HG03175 (cell line): ENCODE measurements at regions not wholly inside any gene's neighbourhood (a gene's known extent, or its start where the extent isn't known, plus 50 kb on each side); places are given as distances from the start of the nearest gene placed in this dataset.
"Not testable (repeated sequence)": the region's sequence is repeated elsewhere in the genome, so short reads cannot be mapped to it uniquely, and the experiment has no call there.

Experiments used
- ATAC-seq: cut with Tn5 transposase; IDR thresholded peaks from one replicate; pipeline ENCODE4 v1.9.1; 2021; ENCODE audit warnings: mild to moderate bottlenecking, moderate library complexity; ENCODE audit not compliant: unreplicated experiment

DNA sequence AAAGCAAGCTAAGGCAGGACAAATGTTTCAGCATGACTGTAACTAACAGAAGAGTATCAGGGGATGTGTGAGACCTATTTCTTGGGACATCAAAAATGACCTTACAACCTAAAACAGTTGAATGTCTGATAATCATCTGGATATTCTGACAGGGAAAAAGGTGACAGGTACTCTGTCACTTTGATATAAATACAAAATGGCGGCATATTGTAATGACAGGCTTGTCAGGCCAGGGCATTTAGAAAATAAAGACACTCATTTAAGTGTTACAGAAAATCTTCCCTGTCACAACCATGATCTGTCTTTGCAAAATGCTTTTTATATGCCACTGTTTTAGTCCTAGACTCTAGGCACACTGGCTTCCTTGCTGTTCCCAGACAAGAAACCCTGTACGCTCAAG is 1033.3 kb upstream of the FLRT2 start:
- ATAC-seq: no peak

DNA sequence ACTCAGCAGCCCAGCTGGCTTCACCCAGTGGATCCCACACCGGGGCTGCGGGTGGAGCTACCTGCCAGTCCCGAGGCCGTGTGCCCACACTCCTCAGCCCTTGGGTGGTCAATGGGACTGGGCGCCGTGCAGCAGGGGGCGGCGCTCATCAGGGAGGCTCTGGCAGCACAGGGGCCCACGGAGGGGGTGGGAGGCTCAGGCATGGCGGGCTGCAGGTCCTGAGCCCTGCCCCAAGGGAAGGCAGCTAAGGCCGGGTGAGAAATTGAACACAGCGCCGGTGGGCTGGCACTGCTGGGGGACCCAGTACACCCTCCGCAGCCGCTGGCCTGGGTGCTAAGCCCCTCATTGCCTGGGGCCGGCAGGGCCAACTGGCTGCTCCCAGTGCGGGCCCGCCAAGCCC is 1017.1 kb upstream of the FLRT2 start:
- not testable (repeated sequence) for ATAC-seq

DNA sequence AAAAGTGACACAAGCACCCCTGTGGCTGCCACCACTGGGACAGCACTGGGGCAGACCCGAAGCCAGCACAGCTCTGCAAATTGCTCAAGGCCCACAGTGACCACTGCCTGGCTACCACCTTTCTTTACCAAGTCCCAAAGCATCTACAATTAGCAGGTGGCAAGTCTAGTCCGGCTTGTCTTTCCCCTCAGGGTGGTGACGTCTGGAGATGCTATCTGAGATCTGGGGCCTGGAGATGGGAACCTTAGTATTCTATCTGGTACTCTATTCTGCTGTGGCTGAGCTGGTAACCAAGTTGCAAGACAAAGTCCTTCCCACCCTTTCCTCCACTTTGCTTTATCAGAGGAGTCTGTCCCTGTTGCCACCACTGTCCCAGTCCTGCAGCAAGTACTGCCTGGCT is 1010.1 kb upstream of the FLRT2 start:
- ATAC-seq: no peak

DNA sequence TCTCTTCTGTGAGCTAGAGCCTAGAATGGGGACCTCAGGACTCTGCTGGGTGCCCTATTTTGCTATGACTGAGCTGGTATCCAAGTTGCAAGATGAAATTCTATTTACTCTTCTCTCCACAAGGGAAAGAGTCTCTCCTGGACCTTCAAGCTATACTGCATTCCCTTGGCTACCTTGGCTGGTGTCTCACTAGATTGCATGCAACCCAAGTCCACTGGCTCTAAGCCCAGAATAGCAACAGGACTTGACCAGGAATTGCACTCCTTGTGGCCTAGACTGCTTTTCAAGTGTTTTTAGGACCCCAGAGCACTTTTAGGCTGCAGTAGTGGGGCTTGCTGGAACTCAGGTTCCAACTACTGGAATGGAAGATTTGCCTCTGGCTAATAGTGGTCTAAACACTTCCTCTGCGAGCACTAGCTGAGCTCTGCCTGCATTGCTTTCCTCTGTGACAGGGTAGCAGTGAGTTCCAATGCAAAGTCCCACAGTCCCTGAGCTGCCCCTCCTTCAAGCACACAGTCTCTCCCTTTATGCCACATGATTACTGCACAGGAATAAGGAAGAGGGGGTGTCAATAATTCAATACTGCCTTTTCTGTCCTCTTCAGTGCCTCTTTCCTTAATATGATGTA is 1009.1 kb upstream of the FLRT2 start:
- ATAC-seq: no peak

DNA sequence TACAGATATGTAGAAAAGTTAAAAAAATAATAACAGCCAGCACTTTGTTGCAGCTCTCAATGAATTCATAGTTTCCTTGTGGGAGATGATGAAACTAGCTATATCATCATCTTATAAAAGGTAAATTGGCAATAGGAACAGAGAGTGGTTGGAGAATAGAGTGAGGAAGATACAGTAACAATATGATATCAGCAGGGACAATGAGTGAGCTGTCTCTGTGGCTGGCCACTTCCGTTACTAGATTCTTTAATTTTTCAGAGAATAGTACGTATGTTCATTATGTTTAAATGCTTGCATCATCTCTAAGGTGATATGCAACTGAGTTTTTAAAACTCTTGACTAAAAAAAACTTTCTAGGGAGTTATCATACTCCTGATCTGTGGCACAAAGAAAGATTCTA is 1006.2 kb upstream of the FLRT2 start:
- ATAC-seq: no peak

DNA sequence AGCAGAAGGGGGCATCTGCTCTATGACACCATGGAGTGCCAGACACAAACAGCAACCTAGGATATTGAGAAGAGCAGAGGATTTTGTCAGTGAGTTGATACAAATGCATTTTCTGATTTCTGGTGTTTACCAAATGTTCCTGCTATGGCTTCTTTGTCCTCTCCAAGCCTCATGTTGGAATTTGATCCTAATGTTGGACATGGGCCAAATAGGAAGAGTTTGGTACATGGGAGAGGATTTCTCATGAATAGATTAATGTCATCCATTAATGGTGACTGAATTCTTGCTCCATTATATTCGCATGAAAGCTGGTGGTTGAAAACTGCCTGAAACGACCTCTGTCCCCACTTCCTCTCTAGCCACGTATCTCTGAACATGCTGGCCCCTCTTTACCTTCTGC is 1002.2 kb upstream of the FLRT2 start:
- ATAC-seq: no peak

DNA sequence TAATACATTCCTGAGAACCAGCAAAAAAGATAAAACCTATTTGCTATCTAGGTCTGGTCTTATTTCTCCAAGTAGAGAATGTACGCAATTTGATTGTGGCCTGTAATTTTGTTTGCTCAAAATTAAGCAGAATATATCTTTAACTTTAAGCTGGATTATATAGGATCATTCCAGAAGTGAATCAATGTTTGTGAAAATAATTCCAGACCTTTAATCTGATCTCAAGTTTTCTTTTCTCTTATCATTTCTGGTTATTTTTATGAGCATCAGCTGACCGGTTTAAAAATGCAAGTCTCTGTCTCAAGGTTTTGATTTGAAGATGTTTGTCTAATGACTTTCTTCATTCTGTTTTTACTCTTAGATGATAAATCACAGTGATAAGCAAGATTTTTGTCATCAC is 997.9 kb upstream of the FLRT2 start:
- ATAC-seq: no peak

DNA sequence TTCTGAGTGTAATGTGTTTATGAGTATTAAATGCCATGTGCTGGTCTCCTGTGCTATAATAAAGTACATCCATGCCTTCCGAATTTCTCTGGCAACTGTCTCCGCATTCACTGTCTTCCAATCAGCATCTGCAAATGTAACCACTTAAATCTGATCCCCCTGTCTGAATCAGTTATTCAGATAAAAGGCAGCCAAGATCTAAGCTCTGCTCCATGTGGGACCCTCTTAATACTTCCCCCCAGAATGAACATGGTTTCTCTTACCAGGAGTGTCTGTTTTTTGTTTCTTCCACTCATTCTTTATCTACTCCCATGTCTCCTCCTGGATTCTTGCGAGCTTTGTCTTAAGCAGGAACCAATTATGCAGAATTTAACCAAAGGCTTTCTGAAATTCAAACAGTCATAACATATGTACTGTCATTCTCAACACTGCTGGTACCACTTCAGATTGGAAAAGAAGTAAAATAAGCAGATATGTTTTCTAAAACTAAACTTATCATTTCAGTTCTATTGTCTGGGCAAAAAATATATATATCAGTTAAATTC is 996.7 kb upstream of the FLRT2 start:
- ATAC-seq: no peak

DNA sequence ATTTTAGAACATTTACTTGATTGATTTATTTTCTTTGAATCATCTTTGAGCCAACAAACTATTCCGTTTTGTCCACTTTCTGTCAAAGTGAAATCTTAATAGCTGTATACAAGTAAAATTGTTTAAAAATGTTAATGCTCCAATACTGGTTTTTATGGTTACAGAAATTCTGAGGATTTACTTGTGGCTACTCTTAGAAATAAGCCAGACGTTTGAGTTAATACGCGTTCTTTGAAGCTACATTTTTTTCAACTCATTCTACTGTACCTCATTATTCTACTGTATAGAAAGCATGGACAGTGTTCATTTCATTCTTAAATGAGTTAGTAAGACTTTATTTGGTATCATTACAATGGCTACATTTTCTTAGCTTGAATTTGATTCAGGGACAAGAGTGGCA is 996.2 kb upstream of the FLRT2 start:
- ATAC-seq: no peak

DNA sequence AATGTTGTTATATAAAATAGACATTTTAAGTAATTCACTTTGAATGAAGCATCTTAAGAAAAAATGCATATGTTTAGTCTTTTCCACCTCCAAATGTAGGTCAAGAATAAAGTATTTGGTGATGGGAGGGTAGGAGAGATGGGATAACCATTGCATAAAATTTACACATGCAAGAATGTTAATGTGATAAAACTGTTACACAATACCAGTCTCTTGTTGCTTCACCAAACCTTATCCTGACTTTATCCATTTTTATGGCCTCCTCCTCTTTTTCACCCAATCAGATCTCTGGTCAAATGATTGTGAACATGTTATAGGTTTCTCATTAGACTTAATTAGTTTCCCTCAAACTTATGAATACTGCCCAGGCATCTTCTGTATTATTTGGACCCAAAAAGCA is 994.5 kb upstream of the FLRT2 start:
- ATAC-seq: no peak

DNA sequence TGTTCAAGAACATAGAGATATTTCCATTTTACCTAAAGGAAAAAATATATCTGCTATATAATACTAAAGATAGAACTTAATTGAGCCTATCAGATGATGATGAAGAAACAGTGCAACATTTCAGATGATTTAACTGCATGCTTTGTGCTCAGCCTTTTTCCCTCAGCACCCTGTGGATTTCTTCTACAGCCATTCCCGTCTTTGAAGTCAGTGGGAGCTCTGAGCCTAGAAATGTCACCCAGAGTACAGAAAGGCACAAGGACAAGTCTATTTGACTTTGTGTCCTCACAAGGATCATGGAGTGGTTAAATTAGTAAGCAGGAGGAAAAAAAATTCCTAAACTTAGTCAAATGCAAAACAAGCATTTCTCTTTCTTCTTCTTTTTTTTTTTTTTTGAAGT is 994.0 kb upstream of the FLRT2 start:
- ATAC-seq: no peak

DNA sequence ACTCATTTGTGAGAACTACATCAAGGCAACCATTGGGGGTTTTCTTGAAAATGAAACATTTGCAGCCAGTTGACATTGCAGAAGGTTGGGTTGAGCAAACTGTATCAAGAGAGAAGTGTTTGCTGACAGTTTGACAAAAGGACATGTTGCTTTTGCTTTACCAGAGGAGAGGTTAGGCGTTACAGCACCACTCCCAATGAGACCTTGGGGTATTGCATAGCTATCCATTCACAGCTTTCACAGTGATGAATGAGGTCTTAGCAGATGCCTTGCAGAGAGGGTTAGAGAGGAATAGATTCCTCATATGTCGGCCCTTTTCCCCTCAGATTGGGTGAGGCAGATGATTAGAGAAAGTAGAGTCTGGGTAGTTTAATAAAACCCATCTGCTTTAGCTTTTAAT is 988.9 kb upstream of the FLRT2 start:
- ATAC-seq: no peak

DNA sequence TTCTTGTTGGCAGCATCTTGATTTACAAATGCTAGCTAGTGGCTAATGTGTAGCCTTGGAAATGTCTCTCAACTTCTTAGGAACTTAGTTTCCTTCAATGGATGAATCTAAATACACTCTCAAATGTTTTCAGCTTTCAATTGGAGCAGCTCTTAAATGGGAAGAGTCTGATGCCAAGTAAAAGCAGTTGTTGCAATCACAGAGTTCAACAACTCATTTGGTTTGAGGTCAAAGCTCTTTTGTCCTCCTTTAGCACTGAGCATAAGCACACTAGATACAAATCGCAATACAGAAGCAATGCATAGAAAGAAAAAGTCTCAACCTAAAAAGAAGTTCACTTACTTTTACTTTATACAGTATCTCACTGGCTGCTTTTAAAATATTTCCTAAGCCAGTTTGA is 986.1 kb upstream of the FLRT2 start:
- no peak for ATAC-seq

DNA sequence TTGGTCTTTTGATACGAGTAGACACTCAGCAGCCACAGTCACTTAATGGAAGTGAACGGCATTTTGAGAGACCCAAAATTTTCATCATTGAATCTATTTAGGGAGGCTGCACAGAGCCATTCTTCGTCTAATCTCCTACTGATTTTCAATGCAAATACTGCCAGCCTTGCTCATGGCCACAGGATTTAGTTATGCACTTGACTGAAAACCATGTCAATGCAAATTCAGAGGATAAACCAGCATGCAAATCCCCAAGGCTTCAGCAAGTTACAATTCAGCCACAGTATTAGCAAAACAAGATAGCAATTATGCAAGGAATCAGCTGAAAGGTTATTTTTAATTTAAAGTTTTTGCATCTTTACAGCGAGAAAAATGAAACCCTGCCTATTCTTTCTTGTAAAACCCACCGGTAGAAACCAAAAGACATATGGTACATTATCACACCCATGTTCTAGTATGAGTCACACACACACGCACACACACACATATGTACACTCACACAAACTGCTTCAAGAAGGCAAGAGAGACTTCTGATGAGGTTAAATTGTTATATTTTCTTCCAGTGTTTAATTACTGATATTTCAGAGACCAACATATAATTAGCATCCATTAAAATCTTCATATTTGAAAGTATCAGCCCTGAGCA is 985.3 kb upstream of the FLRT2 start:
- ATAC-seq: no peak

DNA sequence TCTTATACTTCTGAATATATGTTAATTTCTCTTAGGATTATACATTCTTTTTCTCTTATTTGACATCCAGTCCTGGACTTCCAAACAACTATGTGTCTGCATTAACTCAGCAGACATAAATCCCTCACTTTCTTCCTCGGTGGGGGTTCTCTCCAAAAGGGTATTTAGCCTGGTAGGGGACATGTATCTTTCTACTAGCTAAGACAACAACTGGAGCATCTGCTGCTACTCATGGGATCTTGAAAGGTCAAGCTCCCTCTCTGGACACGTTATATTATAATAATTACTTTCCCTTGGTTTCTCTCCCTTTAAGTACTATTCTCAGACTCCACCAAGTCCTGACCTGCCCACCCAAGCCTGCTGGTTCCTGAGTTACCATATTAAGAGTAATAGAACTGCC is 983.7 kb upstream of the FLRT2 start:
- no peak for ATAC-seq

DNA sequence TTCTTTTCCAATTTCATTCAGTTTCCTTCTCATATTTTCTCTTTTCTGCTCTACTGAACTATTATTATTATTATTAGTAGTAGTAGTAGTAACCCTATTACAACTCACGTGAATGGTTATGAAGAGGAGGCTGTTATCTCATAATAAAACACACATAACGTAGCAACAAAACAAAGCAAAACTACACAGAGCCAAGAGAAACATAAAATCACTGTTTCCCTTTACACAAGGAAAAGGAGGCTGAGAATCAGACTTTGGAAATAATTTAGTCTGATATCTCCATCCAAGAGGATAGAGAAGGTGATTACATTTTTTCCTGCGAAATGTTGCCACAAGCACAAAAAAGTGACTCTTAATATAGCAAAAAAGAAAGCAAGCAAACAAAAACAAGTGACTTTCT is 975.8 kb upstream of the FLRT2 start:
- ATAC-seq: no peak

DNA sequence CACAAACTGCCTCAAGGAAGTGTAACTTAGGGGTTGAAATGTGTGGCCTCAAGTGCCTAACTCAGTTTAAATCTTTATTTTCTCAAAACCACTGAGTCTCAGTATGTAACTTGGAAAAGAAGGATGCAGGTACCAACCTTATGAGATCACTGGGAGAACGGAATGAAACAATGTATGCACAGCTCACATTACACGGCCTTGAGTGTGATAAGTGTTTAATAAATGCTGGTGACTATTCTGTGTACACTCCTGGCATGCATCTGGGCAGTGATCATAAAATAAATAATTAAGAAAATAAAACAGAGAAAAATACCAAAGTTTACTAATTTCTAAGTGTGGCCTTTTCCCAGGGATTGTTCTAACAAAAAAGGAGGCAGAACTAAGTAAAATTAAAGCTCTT is 974.5 kb upstream of the FLRT2 start:
- no peak for ATAC-seq

DNA sequence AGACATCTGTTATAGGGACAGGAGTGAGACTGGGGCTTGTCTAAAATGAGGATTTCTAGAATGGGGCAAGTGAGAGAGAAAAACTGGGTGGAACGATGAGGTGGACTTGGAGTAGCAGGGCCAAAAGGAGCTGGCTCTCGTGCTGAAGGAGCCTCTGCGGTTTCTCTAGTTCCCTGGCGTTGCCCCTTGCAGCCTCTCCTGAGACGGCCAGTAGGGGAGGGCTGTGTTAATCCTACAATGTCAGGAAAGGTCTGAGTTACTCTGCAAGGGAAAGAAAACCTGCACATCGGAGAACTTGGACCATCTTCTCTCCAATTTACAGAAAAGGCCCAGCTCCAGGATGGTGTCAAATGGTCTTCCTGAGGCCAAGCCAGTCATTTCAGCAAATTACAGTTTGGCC is 963.8 kb upstream of the FLRT2 start:
- ATAC-seq: no peak

DNA sequence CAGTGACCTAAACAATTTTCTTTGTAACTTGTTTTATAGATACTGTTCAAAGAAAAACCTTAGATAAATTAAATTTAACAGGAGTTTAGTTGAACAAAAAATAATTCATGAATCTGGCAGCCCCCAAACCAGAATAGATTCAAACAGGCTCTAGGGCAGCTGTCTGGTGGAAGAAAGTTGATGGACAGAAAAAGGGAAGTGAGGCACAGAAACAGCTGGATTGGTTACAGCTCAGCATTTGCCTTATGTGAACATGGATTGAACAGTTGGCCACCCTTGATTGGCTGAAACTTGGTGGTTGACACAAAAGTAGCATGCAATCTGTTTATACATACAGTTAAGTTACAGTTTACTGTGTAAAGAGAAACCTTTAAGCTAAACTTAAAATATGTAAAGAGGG is 954.3 kb upstream of the FLRT2 start:
- ATAC-seq: no peak

DNA sequence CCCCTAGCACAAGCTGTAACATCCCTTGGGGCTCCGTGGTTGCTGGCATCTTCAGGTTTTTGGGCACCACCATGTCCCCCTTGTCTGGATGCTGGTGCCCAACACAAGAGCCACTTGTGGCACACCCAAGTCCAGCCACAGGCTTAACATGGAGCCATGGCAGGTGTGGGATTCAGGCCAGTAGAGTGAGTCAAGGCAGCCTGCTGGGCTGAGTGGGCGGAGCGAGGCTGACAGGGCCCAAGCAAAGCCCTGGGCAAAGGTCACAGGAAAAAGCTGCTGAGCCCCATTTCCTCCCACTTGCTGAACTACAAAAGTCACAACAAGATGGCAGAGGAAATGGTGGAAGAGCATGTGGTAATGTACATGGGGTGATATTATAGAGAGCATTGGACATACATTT is 950.7 kb upstream of the FLRT2 start:
- no peak for ATAC-seq

DNA sequence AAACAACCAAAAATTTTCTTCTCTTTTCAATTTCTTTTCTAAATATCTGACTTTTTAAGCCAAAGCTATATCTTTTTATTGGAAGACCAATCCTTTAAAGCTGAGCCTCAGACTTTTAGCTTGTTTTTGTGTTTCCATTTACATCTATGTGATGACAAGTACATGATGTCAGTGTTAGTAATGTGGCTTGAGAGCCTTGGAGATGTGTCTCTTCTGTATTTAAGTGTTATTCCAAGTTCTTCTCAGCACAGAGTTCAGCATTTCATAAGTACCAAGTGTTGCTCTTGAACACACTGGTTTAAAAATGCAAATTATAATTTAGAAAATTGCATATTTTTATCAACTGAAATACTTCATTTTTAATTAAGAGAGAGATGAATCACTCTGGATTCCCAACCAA is 948.9 kb upstream of the FLRT2 start:
- no peak for ATAC-seq

DNA sequence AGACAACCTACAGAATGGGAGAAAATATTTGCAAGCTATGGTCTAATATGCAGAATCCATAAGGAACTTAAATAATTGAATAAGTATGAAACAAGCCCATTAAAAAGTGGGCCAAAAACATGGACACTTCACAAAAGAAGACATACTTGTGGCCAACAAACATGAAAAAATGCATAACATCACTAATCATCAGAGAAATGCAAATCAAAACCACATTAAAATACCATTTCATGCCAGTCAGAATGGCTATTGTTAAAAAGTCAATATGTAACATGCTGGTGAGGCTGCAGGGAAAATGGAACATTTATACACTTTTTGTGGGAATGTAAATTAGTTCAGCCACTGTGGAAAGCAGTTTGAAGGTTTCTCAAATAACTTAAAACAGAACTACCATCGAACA is 945.4 kb upstream of the FLRT2 start:
- no peak for ATAC-seq
